Neural progenitor cell (in vitro differentiated cells): ENCODE measurements at regions not wholly inside any gene's neighbourhood (a gene's known extent, or its start where the extent isn't known, plus 50 kb on each side); places are given as distances from the start of the nearest gene placed in this dataset.
A peak's percentile ranks its signal among the peaks of the same experiment; 100 is the strongest.

ENCODE experiments used
- DNase-seq: peaks from one replicate; pipeline ENCODE4 v3.0.0-alpha.2; 2016; ENCODE audit warnings: low spot score
- H2AFZ ChIP-seq: fragments of 200-600 bp; sonication (generic); replicated peaks from 2 replicates; pipeline ENCODE4 v1.6.1; 2016; ENCODE audit warnings: antibody characterized with exemption
- H3F3A ChIP-seq: fragments of 200-600 bp; sonication (generic); 2 replicates; pipeline ENCODE4 v1.6.1; 2016; ENCODE audit warnings: antibody characterized with exemption, low read depth
- H3K27ac ChIP-seq: fragments of 200-600 bp; sonication (generic); 2 replicates; pipeline ENCODE4 v1.5.1; 2016; ENCODE audit warnings: mild to moderate bottlenecking
- H3K27me3 ChIP-seq: fragments of 200-600 bp; sonication (generic); 2 replicates; pipeline ENCODE4 v1.6.1; 2016; ENCODE audit warnings: mild to moderate bottlenecking, moderate library complexity
- H3K36me3 ChIP-seq: fragments of 200-600 bp; sonication (generic); 2 replicates; pipeline ENCODE4 v1.5.1; 2016
- H3K4me1 ChIP-seq: fragments of 200-600 bp; sonication (generic); 2 replicates; pipeline ENCODE4 v1.6.1; 2016; ENCODE audit warnings: mixed run types
- H3K4me2 ChIP-seq: fragments of 200-600 bp; sonication (generic); 2 replicates; pipeline ENCODE4 v1.6.1; 2016
- H3K4me3 ChIP-seq: fragments of 200-600 bp; sonication (generic); 2 replicates; pipeline ENCODE4 v1.5.1; 2016
- H3K79me2 ChIP-seq: fragments of 200-600 bp; sonication (generic); 2 replicates; pipeline ENCODE4 v1.6.1; 2016; ENCODE audit warnings: low read depth
- H3K9ac ChIP-seq: fragments of 200-600 bp; sonication (generic); 2 replicates; pipeline ENCODE4 v1.6.1; 2016
- H3K9me3 ChIP-seq: fragments of 200-600 bp; sonication (generic); 2 replicates; pipeline ENCODE4 v1.5.1; 2016; ENCODE audit warnings: low read depth
- H4K20me1 ChIP-seq: fragments of 200-600 bp; sonication (generic); 2 replicates; pipeline ENCODE4 v1.6.1; 2016; ENCODE audit warnings: low read depth
- H3K27ac Mint-ChIP-seq: 3 replicates; pipeline ENCODE4 v1.8.0; 2021; ENCODE audit warnings: mixed read lengths
- H3K27me3 Mint-ChIP-seq: 2 replicates; pipeline ENCODE4 v1.8.0; 2022; ENCODE audit warnings: low read depth, mild to moderate bottlenecking, inconsistent platforms, moderate library complexity, mixed read lengths; ENCODE audit not compliant: insufficient read depth
- H3K36me3 Mint-ChIP-seq: 3 replicates; pipeline ENCODE4 v1.8.0; 2021; ENCODE audit warnings: mixed read lengths
- H3K4me1 Mint-ChIP-seq: 3 replicates; pipeline ENCODE4 v1.8.0; 2021; ENCODE audit warnings: mixed read lengths
- H3K4me3 Mint-ChIP-seq: 3 replicates; pipeline ENCODE4 v1.8.0; 2021; ENCODE audit warnings: mild to moderate bottlenecking, moderate library complexity, mixed read lengths
- H3K9me3 Mint-ChIP-seq: 3 replicates; pipeline ENCODE4 v1.8.0; 2020; ENCODE audit warnings: mixed read lengths
- EZH2 ChIP-seq: fragments of 200-600 bp; sonication (generic); IDR thresholded peaks from 2 replicates; pipeline ENCODE4 v1.6.1; 2017; ENCODE audit warnings: antibody characterized with exemption, mild to moderate bottlenecking, moderate library complexity
- EZH2phosphoT487 ChIP-seq: fragments of 200-600 bp; sonication (generic); IDR thresholded peaks from 2 replicates; pipeline ENCODE4 v1.6.1; 2017; ENCODE audit warnings: antibody characterized with exemption
- TF ChIP-seq, protein P1 (sequence below): fragments of 200-600 bp; sonication (generic); IDR thresholded peaks from 2 replicates; pipeline ENCODE4 v1.5.1; 2017; ENCODE audit warnings: antibody characterized with exemption, mild to moderate bottlenecking

DNA sequence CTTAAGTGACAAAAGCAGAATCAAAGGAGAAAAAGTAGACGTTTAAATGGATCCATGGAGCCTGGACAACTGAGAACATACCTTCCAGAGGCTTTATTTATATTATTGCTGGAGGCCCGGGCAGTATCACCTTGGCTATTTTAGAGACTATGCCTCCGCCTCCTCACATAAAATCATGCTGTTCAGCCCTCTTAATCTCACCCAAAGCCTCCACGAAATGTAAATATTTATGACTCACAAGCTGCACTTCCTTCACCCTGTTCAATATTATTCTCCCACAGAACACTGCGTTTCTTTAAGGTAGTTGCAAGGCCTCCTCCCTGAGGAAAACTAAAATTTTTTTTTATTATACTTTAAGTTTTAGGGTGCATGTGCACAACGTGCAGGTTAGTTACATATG lies 478.6 kb upstream of the ACVR2A start:
- Histone ChIP-seq H3K79me2 (no peaks in the 10 kb centered on the region), H3K27me3 (no peaks in the 10 kb centered on the region), H3K36me3 (no peaks in the 10 kb centered on the region), H3K9me3 (no peaks in the 10 kb centered on the region), H3K9ac (no peak overlapping the region), H3F3A (peaks cover 9% of the 10 kb centered on the region), H2AFZ (peak overlapping the region; percentile 69), H4K20me1 (no peaks in the 10 kb centered on the region), H3K4me3 (no peak overlapping the region), H3K4me1 (peaks cover 12% of the 10 kb centered on the region), H3K4me2 (no peak overlapping the region), H3K27ac (no peak overlapping the region)
- peaks cover 15% of the 10 kb centered on the region for H3K4me1 Mint-ChIP-seq
- H3K27me3 Mint-ChIP-seq: no peaks in the 10 kb centered on the region
- H3K36me3 Mint-ChIP-seq: no peaks in the 10 kb centered on the region
- no peak overlapping the region for H3K4me3 Mint-ChIP-seq
- H3K9me3 Mint-ChIP-seq: peaks cover 7% of the 10 kb centered on the region
- H3K27ac Mint-ChIP-seq: no peak overlapping the region
- no peak for TF ChIP-seq EZH2phosphoT487
- no peak for DNase-seq

DNA sequence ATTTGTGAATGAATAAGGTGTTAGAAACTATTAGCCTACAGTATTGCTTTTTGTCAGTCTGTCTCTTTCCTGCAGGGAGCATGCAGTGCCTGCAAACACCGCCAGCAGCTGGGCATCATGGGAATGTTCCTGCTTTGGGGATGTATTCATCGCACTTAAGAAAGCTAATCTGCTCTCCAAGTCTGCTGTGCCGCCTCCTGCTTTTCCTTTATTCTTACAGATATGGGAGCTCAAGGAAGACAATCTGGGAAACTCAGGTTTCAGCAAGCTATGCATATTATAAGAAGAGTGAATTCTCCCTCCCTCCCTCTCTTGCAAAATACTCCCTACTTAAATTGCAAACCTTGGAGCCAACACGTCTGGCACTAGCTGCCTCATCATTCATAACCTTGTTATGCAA lies 479.2 kb upstream of the ACVR2A start:
- TF ChIP-seq, protein P1, sequence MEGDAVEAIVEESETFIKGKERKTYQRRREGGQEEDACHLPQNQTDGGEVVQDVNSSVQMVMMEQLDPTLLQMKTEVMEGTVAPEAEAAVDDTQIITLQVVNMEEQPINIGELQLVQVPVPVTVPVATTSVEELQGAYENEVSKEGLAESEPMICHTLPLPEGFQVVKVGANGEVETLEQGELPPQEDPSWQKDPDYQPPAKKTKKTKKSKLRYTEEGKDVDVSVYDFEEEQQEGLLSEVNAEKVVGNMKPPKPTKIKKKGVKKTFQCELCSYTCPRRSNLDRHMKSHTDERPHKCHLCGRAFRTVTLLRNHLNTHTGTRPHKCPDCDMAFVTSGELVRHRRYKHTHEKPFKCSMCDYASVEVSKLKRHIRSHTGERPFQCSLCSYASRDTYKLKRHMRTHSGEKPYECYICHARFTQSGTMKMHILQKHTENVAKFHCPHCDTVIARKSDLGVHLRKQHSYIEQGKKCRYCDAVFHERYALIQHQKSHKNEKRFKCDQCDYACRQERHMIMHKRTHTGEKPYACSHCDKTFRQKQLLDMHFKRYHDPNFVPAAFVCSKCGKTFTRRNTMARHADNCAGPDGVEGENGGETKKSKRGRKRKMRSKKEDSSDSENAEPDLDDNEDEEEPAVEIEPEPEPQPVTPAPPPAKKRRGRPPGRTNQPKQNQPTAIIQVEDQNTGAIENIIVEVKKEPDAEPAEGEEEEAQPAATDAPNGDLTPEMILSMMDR: no peak
- TF ChIP-seq EZH2 (no peak), EZH2phosphoT487 (no peak)
- H3K27me3 Mint-ChIP-seq: no peaks in the 10 kb centered on the region
- Histone ChIP-seq H3K4me1 (peaks cover 12% of the 10 kb centered on the region), H3K27me3 (no peaks in the 10 kb centered on the region), H3K9me3 (no peaks in the 10 kb centered on the region), H3K36me3 (no peaks in the 10 kb centered on the region), H3K9ac (no peak overlapping the region), H4K20me1 (no peaks in the 10 kb centered on the region), H3F3A (peaks cover 9% of the 10 kb centered on the region), H3K4me3 (no peak overlapping the region), H3K27ac (no peak overlapping the region), H2AFZ (peak overlapping the region; percentile 69), H3K79me2 (no peaks in the 10 kb centered on the region), H3K4me2 (no peak overlapping the region)
- peak overlapping the region; percentile 64 for H3K27ac Mint-ChIP-seq
- no peak overlapping the region for H3K4me3 Mint-ChIP-seq
- peaks cover 7% of the 10 kb centered on the region for H3K9me3 Mint-ChIP-seq
- peak; percentile 44 for DNase-seq
- peaks cover 15% of the 10 kb centered on the region for H3K4me1 Mint-ChIP-seq
- H3K36me3 Mint-ChIP-seq: no peaks in the 10 kb centered on the region

DNA sequence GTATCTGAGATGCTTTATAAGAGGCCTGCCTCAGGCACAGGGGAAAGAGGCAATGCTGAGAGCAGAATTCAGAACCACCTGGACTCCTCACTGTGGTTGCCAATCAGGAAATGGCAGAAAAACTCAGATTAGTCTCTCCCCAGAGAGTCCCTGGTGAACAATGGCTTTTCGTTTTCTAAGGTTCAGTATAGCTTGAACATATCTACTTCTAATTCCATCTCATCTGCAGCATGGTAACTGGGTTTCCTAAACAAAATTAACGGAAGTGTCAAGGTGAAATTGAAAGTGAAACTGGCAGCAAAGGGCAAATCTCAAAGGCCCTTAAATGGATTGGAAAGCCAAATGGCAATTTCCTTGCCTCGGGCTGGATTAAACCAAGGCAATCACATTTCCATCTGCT lies 480.2 kb upstream of the ACVR2A start:
- TF ChIP-seq EZH2: no peak
- TF ChIP-seq, protein P1: no peak
- no peak for TF ChIP-seq EZH2phosphoT487
- no peak for DNase-seq
- Mint-ChIP-seq H3K4me1 (peaks cover 15% of the 10 kb centered on the region), H3K9me3 (peaks cover 7% of the 10 kb centered on the region), H3K36me3 (no peaks in the 10 kb centered on the region), H3K27ac (no peak overlapping the region), H3K4me3 (no peak overlapping the region), H3K27me3 (no peaks in the 10 kb centered on the region)
- H3K4me3 ChIP-seq: no peak overlapping the region
- peaks cover 9% of the 10 kb centered on the region for H3F3A ChIP-seq
- no peaks in the 10 kb centered on the region for H3K79me2 ChIP-seq
- H4K20me1 ChIP-seq: no peaks in the 10 kb centered on the region
- H3K9ac ChIP-seq: no peak overlapping the region
- no peak overlapping the region for H3K27ac ChIP-seq
- peaks cover 12% of the 10 kb centered on the region for H3K4me1 ChIP-seq
- no peak overlapping the region for H3K4me2 ChIP-seq
- no peak overlapping the region for H2AFZ ChIP-seq
- H3K36me3 ChIP-seq: no peaks in the 10 kb centered on the region
- H3K27me3 ChIP-seq: no peaks in the 10 kb centered on the region
- H3K9me3 ChIP-seq: no peaks in the 10 kb centered on the region

DNA sequence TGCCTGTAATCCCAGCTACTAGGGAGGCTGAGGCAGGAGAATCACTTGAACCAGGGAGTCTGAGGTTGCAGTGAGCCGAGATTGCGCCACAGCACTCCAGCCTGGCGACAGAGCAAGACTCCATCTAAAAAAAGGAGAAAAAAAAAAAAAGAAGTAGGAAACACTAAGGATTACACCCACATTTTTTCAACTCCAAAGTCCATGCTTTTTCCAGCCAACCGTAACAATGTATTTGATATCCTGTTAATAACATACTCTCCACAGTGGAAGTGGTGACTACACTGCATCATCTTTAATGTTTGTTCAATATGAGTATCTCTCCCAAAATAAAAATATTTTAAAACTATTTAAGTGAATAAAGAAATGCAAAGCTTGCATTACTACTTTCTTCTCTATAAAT lies 481.6 kb upstream of the ACVR2A start:
- no peak overlapping the region for H2AFZ ChIP-seq
- no peaks in the 10 kb centered on the region for H3K36me3 ChIP-seq
- H3K4me3 ChIP-seq: no peak overlapping the region
- no peaks in the 10 kb centered on the region for H3K9me3 ChIP-seq
- peaks cover 15% of the 10 kb centered on the region for H3K4me1 Mint-ChIP-seq
- no peaks in the 10 kb centered on the region for H3K27me3 Mint-ChIP-seq
- H4K20me1 ChIP-seq: no peaks in the 10 kb centered on the region
- H3K4me2 ChIP-seq: no peak overlapping the region
- H3K4me1 ChIP-seq: peaks cover 12% of the 10 kb centered on the region
- H3K9me3 Mint-ChIP-seq: peaks cover under 1% of the 10 kb centered on the region
- H3K27me3 ChIP-seq: no peaks in the 10 kb centered on the region
- TF ChIP-seq, protein P1: no peak
- no peak for TF ChIP-seq EZH2phosphoT487
- TF ChIP-seq EZH2: no peak
- no peak overlapping the region for H3K27ac Mint-ChIP-seq
- DNase-seq: no peak
- no peak overlapping the region for H3K4me3 Mint-ChIP-seq
- no peak overlapping the region for H3K9ac ChIP-seq
- H3F3A ChIP-seq: peaks cover 9% of the 10 kb centered on the region
- no peaks in the 10 kb centered on the region for H3K79me2 ChIP-seq
- H3K36me3 Mint-ChIP-seq: no peaks in the 10 kb centered on the region
- H3K27ac ChIP-seq: no peak overlapping the region
